NCI-H146 treated with DMSO at 0.1 percent for 48 hours (cell line): ENCODE measurements at regions not wholly inside any gene's neighbourhood (a gene's known extent, or its start where the extent isn't known, plus 50 kb on each side); places are given as distances from the start of the nearest gene placed in this dataset.

Experiments
- DNase-seq: peaks from one replicate; lab custom pipeline; 2025; ENCODE audit not compliant: unreplicated experiment; lab: John Stamatoyannopoulos, UW

DNA sequence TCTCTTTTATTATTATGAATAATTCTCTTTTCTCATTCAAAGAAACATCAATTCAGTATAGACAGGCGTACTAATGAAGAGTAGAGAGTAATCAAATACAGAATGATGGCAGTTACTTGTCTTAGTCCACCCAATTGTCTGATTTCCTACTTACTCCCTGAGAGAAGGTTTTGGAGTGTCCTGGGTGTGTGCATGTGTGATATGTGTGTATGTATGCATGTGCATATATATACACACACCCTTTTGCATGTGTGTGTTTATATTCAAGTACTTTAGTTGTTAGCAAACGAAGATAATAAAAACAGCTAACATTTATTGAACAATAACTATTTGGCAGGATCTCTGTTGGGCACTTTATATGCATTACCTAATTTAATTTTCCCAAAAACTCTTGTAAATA, 63.2 kb upstream of the CCDC190 start:
- no peak for DNase-seq

DNA sequence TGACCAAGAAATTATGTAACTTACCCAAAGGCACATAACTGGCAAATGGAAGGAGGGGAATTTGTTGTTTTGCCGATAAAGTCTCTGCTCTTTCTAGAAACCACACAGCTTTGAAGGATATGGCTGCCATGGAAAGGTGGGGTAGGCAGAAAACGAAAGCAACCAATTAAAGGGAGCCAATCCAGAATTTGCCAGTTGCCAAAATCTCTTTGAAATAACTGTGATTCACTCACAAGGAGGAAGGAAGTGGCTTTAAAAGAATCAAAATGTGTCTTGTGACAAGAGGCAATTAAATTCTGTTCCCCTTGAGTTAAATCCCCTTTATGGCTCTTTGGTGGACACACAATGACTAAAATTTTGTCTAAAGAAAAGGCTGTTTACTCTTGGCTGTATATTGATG, 61.2 kb upstream of the CCDC190 start:
- no peak for DNase-seq

DNA sequence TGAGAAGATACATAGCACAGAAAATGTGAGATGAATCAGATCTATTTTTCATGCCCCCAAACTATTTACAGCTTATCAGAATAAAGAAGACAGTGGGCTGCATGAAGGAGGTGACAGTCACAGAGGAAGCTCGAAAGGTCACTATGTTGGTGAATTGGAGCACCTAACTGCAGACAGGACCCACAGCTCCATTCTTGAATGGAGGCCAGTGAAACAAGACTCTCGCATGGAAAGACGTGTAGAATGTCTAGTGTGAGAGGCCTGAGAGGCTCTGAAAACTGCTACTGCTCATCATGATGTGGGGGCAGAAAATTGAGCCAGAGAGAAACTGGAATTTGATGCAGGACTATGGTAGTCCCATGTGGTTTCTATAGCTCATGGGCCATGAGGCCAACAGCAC, 60.3 kb upstream of the CCDC190 start:
- no peak for DNase-seq

DNA sequence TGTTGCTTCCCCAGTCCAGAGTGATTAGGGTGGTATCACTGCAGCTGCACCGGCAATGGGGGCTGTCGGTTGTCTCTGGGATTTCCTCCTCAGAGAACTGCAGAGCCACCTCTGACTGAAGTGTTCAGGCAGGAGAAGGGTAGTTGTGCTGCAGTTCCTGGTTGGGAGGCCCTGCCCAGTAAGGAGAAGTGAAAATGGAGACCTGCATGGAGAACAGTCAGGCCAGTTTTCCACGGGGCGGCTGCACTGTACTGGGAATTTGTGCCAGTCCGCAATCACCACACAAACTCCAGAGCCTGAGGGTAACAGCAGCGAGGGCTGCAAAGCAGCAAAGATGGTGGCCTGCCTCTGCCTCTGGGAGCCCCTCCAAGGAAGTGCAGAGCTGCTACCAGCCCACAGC, 58.1 kb upstream of the CCDC190 start:
- DNase-seq: no peak

DNA sequence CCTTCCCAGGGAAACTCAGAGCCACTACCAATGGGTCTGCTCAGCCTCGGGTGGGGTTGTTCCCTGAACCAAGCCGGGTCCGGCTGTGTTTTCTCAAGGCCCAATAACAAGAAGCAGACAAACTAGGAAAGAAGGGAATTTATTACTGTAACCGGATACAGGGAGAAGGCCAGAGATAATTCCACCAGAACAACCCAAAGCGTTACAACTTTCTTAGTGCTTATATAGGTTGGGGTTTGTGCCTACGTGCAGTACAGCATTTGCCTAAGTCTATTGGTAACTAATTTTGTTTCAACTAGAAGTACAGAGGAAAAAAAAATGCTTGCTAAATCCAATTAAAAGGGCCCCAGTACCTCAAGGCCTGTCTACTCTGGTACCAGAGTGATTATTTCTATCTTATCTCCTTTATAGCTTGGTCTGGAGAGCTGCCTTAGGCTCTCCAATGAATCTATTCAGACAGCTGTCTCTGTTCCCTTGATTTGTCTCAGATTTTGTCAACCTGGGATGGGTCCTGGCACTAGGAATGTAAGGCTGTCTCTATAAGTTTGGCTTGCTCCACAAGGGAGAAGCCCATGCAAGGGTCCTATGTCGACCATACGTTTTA, 57.3 kb upstream of the CCDC190 start:
- no peak for DNase-seq

DNA sequence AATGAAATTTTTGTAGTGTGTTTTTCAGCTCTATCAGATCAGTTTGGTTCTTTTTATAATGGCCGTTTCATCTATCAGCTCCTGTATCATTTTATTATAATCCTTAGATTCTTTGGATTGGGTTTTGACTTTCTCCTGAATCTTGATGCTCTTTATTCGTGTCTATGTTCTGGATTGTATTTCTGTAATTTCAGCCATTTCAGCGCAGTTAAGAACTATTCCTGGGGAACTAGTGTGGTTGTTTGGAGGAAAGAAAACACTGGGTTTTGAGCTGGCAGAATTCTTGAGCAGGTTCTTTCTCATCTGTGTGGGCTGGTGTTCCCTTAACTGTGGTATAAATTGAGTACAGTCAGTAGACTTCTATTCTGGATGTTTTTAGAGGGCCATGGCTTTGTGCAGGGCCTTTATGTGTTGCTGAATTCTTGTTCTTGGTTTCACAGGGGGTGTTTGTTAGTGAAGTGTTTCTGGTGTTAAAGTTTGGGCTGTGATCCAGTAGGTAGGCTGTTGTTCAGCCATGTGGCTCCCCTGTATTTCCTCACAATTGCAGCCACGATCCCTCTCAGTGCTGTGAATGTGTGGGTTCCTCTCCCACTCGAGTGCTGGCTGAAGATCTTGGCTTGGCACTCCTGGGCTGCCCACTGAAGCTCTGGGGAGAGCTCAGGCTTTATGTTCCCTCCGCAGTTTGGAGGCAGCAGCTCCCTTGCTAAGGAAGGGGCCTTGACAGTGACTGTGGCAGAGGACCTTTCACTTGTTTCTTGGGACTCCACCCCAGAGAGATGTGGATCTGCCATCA, 56.0 kb upstream of the CCDC190 start:
- DNase-seq: no peak

DNA sequence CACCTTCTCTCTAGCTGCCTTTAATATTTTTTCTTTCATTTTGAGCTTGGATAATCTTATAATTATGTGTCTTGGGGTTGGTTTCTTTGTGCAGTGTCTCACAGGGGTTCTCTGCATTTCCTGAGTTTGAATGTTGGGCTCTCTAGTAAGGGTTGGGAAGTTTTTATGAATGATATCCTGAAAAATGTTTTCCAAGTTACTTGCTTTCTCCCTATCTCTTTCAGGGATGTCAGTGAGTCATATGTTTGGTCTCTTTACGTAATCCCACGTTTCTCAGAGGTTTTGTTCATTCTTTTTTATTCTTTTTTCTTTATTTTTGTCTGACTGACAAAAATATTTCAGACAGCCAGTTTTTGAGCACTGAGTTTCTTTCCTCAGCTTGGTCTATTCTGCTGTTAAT, 55.4 kb upstream of the CCDC190 start:
- DNase-seq: no peak

DNA sequence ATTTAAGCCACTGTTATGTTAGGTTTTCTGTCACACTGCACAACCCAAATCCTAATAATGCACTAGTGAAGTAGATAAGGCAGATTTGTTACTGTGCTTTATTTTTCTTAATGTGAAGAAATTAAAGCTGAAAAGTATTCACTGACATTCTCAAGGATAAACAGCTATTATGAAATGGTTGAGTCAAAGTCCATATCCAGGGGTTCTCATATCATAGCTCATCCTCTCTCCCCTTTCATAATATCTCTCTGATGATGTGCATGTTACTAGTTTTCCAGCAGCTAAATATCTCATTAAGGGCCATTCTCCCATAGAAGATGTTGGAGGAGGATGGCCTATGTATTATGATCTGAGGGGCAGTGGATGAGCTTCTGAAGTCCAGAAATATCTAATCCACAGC, 53.6 kb upstream of the CCDC190 start:
- no peak for DNase-seq

DNA sequence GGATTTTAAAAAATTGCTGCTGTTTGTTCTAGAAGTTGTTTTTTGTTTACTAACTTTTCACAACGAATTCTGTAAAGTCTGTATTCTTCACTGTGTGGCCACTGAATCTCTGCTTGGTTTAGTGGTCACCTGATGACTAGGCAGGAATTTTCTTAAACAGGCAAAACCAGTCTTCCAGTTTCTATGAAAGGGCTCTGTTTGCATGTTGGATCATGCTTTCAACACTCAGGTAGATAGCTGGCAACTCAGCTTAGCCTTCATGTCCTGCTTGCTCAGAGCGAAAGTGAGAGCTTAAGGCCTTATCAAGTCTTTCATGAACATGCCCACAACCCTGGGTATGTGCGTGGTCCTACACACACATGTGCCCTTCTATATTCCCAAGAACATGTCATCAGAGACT, 52.4 kb upstream of the CCDC190 start:
- DNase-seq: no peak

DNA sequence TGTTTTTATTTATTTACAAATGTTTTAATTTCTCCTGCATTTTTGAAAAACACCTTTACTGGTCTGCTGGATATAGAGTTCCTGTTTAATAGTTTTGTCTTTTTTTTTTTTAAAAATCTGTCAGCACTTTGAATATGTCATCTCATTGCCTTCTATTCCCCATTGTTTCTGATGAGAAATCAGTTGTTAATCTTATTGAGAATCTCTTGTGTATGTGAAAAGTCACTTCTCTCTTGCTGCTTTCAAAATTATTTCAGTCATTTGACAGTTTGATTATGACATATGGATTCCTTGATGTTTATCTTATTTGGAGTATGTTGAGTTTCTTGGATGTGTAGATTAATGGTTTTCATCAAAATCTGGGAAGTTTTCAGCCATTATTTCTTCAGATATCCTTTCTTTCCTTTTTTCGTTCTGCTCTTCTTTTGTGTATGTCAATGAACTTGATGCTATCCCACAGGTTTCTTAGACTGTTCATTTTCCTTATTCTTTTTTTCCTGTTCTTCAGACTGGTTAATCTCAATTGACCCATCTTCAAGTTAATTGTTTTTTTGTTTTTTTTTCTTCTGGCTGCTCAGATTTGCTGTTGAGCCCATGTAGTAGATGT, 51.2 kb upstream of the CCDC190 start:
- DNase-seq: no peak
